KBM-7 (cell line): ENCODE measurements at regions not wholly inside any gene's neighbourhood (a gene's known extent, or its start where the extent isn't known, plus 50 kb on each side); places are given as distances from the start of the nearest gene placed in this dataset.
"Not testable (repeated sequence)": the region's sequence is repeated elsewhere in the genome, so short reads cannot be mapped to it uniquely, and the experiment has no call there.

Experiments used
- DNase-seq: peaks from one replicate; pipeline ENCODE4 v3.0.0-alpha.2; 2015
- in situ Hi-C: fragments of 300-500 bp; cut with MboI; formaldehyde crosslinking; loops from 2 replicates; pipeline ENCODE4 v1.14.3; 2020; ENCODE audit warnings: low sequenced_read_pairs, low pct_unique_long_range_greater_than_20kb, mixed read lengths

DNA sequence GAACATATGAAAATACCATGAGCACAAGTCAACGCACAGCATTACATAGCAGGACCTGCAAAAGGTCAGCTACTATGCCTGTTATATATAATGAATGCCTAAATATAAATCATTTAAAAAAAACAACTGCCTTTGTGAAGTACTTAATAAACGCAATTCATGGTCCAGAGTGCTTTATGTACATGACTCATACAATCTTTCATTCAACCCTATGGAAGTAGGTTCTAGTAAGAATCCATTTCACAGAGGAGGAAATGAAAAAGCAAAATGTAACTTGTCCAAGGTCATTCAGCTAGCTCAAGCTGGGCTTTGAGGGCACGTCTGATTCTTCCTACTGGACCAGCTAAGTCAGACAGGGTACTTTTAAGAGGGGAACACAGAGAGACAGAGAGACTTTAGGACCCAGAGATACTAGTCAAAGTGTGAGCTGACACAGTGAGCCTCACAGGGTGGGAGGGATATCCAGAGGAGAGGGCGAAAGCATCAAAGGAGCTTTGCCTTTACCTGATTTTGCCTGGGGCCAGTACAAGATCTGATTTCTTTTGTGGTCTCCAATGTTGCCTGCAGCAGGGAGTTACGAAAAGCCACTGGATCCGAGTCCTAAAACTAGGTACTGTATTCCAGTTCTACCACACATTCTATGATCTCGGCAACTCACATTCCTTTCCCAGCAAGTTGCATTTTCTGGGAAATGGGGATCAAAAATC is 83.4 kb upstream of the ZFHX3 start:
- in situ Hi-C loops = no loop called here
- no peak for DNase-seq

- in situ Hi-C loops = no loop called here
- no peak for DNase-seq
These were observed 81.5 kb upstream of the ZFHX3 start for GRCh38 chr16:73129455-73129854.

GRCh38 chr16:73126525-73126853 is 78.6 kb upstream of the ZFHX3 start:
- peak; percentile 64 for DNase-seq
- in situ Hi-C loops = no loop called here

GRCh38 chr16:73125850-73126524 is 78.1 kb upstream of the ZFHX3 start:
- in situ Hi-C loops = no loop called here

DNA sequence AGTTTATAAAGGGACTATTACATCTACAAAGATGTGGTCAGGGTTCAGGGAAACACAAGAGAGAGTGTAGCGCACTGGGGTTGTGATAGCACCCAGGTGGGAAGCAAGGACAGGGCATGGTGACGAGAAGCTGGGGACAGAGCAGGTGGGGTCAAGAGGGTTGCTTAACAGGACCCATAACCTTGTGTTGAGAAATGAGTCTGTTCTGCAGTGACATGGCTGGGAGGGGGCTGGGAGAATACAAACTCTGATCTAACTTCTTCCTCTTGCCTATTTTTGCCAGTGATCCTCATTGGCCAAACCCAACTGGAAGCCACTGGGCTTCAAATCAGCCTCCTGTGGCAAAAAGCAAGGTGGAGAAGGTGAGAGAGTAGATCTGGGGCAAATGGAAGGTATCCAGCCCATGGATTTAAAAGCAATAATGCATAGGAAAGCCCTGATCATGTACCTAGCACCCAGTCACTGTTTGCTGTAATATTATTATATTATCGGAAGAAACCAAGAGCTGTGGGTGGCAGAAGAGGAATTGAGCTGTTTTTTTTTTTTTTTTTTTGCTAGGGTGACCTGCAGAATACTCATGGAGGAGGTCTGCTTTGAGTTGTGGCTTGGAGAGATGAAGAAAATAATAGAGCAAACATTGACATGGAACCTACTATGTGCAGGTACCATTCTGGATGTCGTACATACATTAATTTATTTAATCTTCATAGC is 76.9 kb upstream of the ZFHX3 start:
- in situ Hi-C loops = no loop called here
- DNase-seq = peak; percentile 59

More at GRCh38 chr16:73125850-73126524, 78.1 kb upstream of the ZFHX3 start:
- no peak for DNase-seq

- DNase-seq = peak; percentile 10
- in situ Hi-C loops = no loop called here
These were observed 76.2 kb upstream of the ZFHX3 start for GRCh38 chr16:73124097-73124652.

- DNase-seq = peak; percentile 97
- in situ Hi-C loops = no loop called here
These were observed 74.9 kb upstream of the ZFHX3 start for GRCh38 chr16:73122604-73123391.

GRCh38 chr16:73116576-73116975 is 68.6 kb upstream of the ZFHX3 start:
- in situ Hi-C loops = no loop called here
- DNase-seq = no peak

GRCh38 chr16:73113336-73113735 is 65.4 kb upstream of the ZFHX3 start:
- in situ Hi-C loops = no loop called here
- no peak for DNase-seq

GRCh38 chr16:73108195-73108963 is 60.5 kb upstream of the ZFHX3 start:
- no peak for DNase-seq
- in situ Hi-C loops = no loop called here

DNA sequence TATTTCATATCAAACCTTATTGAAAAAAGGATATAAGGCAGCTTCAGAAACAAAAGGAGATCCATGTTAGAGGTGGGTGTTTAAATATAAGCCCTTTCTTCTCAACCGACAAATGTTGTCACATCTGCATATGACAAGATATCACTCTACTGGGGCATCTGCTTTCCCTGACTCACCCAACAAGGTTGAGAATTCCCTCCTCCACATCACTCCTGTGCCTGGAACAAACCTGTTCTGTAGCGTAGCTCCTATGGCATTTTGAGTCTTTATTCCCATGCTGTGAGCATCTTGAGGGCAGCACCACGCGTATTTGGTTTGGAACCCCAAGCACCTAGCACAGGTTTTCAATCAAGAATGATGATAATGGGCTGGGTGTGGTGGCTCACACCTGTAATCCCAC is 59.4 kb upstream of the ZFHX3 start:
- no peak for DNase-seq
- in situ Hi-C loops = no loop called here

DNA sequence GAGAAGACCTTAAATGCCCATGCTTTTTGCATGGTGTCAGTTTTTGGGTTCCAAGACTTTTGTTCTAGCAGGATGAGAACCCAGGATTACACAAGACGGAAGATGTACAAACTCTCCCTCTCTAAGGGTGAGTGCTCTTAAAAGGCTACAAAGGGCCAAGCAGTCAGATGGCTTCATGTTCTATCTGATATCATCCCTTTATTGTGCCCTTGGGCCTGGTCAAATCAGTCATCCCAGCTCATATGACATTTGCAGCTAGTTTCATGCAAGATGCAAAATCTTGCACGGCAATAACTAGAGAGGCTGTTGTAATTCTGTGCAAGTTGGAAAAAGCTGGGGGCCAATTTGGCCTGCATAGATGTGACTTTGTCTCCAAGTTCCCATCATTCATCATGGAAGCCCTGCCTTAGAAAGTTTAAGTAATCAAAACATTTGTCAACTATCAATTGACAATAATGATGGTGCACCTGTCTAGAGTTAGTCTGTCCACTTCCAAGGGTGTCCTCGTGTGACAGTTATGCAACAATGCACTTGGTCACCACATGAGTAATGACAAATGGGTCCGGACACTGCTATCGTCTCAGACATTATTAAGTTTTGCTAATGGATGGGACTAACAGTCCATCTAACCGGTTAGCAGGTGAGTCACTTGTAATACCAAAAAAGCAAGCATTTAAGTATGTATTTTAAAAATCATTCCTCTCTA is 58.6 kb upstream of the ZFHX3 start:
- in situ Hi-C loops = no loop called here
- no peak for DNase-seq

DNA sequence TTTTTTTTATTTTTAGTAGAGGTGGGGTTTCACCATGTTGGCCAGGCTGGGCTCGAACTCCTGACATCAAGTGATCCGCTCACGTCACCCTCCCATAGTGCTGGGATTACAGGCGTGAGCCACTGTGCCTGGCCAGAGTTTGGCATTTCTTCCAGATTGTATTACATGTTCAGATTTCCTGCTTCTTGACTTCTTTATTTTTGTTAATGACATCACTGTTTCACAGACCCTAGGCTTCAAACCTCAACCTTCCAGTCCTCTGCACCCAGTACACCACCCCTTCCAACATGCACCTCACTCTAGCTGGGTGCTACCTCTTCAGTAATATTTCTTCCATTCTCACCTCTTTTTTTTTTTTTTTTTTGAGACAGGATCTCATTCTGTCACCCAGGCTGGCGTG is 53.6 kb upstream of the ZFHX3 start:
- DNase-seq = no peak
- in situ Hi-C loops = no loop called here

DNA sequence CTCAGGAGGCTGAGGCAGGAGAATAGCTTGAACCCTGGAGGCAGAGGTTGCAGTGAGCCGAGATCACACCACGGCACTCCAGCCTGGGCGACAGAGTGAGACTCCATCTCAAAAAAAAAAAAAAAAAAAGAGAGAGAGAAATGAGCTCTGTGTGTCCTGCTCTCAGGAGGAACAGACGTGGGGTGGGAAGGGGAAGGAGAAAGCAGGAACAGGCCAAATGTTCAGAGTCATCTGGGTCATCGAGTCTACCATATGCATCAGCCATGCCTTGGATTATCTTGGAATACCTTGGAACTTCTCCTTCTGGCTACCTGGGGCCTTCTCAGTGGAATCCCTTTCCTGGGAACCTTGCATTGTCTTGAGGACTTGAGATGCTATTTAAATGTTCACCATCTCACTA is 51.7 kb upstream of the ZFHX3 start:
- DNase-seq, in situ Hi-C loops: not testable (repeated sequence)
